ENCODE measurements at regions not wholly inside any gene's neighbourhood (a gene's known extent, or its start where the extent isn't known, plus 50 kb on each side); places are given as distances from the start of the nearest gene placed in this dataset.

DNA sequence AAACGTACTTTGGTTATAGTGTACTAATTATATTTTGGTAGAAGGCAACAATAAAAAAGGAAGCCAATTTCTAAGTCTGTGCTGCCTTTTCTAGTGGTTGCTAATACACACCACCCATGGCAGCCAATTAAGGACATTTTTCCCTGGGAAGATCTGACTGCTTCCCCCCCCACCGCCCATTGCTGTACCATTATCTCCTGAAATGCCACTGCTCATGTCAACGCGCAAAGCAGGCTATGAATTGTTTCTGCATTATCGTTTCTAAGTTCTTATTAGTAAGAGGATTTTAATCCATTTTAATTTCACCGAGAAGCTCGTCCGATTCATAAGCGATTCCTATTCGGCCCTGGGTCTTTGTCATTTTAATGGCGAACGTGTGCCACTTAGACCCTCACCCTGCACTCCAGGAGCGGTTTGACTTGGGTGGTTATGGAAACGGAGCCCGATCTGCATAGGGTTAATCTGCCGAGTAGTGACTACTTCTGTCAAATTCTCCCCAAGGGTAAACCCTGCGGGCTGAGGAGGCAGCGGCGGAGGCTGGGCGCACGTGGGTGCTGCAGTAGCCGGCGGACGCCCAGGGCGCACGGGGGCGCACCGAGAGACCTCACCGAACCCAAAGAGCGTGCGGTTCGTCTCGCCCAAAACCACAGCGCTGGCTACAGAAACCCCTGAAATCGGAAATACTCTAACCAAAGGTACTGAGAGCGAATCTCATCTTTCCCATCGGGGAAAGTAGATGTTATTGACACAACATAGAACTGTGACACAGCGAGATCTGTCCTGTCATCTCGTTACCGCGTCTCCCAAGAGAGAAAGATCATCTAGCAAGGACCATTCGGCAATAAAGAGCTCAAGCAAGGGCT, 55.8 kb upstream of the SHC3 start:
- DNase-seq = no peak

DNA sequence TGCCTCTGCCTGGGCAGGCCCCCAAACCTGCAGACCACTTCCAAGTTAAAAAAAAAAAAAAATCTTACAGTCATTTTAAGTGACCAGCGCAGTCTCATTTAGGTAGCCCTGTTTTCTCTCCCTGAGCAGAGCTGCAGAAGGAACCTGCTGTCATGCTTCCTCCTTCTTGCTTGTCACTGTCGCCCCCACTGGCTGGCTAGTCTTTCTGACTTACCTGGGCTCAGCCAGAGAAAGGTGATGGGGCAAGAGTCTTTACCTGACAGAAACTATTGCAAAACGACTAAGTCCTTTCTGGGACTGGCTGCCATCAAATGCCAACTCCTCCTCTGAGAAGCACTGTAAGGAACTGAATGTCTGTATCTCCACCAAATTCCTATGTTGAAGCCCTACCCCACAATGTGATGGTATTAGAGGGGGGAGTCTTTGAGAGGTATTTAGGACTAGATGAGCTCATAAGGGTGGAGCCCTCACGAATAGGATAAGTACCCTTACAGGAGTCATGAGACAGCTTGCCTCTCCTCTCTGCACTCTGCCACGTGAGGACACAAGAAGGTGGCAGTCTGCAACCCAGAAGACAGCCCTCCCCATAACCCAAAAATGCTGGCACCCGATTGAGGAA, 58.4 kb upstream of the SHC3 start:
- no peak for DNase-seq

DNA sequence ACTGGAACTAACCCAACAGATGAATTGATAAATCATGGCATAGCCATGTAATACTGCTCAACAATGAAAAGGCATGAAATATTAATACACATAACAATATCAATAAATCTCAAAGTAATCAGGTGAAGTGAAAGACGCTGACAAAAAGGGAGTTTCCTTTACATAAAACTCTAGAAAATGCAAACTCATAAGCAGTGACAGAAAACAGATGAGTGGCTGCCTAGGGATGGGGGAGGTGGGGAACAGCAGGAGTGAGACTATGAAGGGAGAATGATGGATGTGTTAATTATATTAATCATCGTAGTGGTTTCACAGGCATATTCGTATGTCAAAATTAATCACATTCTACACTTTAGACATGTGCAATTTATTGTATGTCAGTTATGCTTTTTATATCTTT, 59.8 kb upstream of the SHC3 start:
- no peak for DNase-seq

DNA sequence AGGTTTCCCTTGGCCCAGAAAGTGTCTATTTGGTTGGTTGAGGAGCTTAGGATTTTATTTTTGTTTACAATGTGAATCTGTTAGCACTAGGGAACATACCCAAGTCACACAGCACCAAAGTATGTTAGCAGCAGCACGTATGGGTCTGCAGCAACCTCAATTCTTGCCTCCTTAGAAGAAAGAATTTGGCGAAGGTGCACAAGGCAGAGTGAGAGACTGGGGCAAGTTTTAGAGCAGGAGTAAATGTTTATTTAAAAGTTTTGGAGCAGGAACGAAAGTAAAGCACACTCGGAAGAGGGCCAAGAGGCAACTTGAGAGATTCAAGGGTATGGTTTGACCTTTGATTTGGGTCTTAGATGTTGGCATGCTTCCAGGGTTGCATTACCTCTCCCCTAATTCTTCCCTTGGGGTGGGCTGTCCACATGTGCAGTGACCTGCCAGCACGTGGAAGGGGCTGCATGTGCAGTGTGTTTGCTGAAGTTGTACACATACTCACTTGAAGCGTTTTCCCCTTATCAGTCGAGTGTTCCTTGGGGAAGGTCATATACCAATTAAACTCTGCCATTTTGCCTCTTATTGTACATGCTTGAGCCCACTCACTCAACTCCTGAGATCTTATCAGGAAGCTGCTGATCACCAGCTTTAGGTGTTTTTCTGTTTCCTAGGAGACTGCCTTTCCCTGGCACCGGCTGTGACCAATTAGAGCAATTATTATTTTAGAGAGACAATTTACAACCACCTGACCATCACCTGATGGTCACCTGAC, 64.9 kb upstream of the SHC3 start:
- peak; percentile 44 for DNase-seq

DNA sequence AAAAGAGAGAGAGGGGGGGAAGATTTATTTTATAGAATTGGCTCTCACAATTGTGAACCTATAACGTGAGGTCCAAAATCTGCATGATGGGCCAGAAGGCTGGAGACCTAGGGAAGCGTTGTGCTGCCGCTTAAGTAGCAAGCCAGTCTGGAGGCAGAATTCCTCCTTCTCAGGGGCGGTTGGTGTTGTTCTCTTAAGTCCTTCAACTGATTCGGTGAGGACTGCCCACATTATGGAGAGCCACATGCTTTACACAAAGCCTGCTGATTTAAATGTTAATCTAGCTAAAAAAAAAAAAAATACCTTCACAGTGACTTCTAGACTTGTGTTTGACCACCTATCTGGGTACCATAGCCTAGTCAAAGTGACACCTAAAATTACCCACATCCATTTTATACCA, 64.2 kb upstream of the CKS2 start:
- no peak for DNase-seq

DNA sequence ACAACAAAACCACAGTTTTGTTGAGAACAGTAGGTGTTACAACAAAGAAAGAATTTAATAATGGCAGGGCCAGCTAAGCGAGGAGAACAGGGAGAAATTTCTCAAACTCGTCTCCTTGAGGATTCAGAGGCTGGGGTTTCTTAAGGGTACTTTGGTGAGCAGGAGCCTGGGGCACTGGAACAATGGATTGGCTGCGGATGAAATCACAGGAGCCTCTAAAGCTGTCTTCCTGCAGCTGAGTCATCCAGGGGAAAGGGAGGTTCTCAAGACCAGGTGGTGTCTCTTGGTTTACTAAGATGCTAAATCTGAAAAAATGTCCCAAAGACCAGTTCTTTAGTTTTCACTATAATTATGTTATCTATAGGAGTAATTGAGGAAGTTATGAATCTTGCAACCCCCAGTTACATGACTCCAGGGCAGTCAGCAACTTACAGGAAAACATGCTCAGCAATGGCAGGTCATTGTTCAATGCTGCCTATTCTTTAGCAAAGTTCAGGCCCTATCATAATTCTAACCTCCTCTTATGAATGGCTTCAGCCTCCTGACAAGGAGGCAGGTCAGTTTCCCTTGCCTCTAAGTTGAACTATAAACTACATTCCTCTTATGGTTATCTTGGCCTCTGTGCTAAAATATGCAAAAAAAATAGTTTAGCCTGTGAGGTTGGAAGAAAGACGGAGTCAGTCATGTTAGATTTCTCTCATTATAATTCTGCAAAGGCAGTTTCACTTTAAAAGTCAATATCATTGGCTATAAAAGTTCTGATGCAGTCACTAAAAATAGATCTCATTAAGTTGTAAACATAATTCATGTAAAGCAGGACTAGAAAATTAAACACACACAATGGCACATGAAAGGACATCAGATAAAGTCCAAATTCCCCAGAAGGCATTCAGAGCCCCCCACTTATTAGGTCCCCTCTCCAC, 63.3 kb upstream of the CKS2 start:
- DNase-seq = no peak

DNA sequence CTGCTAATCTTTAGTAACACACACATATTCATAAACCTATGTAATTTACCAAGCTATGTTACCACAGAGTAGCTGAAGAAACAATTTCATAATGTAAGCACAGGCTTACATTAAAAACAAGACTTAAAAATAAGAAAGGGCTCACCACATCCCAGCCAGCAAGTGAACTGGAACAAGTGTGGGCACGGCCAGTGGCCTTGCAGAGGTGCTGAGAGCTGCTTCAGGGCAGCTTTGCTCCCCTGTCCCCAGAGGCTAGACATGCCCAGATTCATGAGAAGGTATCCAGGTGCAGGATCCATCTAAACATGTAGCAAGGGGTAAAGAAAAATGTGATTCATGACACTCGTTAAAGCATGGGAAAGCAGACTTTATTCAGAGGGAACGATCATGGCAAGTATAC, 62.0 kb upstream of the CKS2 start:
- no peak for DNase-seq

DNA sequence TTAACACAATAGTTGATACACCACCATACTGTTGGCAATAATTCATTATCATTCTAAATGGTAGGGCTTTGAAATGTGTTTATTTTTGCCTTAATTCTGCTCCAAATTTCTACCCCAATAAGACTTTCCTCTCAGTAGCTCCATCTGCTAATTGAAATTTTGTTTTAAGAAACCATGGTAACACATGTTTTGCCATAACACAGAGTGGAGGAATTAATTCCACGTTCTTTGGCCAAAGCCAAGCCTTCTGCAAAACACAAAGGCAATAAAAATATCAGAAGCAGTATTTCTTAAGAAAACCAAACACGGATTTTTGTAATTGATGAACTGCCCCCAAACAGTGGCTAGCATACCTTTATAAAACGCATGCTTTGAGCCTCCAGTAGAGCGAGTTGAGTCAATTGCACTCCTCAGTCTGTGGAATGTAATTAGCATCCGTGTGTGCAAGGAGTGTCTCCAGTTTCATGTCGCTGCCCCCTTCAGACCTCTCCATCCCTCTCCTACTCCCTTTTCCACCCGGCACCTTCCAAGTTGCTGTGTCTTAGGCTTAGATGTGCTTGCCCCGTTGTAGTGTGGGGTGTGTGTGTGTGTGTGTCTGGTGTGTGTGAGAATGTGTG, 58.2 kb upstream of the CKS2 start:
- no peak for DNase-seq

DNA sequence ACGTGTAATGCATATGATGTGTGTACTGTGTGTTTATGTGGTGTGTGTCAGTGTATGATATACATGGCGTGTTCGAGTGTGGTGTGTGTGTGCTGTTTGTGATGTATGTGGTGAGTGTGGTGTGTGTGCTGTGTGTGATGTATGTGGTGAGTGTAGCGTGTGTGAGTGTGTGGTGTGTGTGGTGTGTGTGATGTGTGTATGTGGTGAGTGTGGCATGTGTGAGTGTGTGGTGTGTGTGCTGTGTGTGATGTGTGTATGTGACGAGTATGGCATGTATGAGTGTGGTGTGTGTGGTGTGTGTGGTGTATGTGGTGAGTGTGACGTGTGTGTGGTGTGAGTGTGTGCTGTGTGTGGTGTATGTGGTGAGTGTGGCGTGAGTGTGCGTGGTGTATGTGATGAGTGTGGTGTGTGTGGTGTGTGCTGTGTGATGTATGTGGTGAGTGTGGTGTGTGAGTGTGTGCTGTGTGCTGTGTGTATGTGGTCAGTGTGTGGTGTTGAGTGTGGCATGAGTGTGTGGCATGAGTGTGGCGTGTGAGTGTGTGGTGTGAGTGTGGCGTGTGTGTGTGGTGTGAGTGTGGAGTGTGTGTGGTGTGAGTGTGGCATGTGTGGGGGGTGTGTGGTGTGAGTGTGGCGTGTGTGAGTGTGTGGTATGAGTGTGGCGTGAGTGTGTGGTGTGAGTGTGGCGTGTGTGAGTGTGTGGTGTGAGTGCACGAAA, 56.8 kb upstream of the CKS2 start:
- DNase-seq = no peak

DNA sequence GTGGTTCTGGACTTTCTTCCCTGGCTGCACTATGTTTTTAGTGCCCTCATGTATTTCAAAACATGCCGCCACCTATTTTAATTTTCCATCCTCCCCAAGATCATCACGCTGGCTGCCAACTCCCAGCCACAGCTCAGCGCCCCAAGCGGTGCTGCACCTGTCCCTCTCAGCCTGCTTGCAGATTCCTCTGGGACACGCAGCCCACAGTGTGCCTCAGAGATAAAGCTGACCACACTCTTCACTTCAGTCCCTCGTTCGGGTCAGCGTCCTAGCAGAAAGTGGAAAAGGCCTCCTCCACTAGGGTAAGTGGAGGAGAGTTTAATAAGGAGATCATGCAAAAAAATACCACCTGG, 56.2 kb upstream of the CKS2 start:
- no peak for DNase-seq

DNA sequence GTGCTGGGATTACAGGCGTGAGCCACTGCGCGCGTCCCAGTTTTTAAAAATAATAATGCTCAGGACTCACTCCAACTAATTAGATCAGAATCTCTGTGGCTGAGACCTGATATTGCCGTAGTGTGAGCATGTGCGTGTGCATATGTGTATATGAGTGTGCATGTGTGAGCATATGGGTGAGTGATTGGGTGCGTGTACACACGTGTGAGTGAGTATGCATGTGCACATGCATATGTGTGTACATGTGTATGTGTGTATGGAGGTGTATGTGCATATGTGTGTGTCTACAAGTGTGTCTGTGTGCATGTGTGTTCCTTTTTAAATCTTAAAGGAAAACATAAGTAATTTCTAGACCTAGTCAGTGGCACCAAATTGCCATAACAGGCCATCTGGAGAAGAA, 54.8 kb upstream of the CKS2 start:
- DNase-seq = no peak

DNA sequence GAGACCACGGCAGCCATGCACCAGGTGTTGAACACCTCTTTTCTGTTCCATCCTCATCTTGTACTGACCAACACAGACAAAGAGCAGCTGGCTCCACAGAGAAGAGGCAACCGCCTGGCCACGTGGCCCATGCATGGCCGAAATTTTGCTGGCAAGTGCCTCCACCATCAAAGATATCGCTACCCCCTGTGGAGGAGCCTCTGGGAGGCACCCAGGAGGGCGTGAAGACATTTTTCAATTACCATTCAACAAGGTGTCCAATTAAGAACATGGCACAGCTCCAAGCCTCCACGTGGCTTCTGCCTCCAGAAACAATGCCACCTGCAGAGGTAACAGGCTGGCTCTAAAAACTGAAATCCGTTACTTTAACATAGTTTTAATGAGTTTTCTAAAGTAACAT, 54.4 kb upstream of the CKS2 start:
- DNase-seq = peak; percentile 54

DNA sequence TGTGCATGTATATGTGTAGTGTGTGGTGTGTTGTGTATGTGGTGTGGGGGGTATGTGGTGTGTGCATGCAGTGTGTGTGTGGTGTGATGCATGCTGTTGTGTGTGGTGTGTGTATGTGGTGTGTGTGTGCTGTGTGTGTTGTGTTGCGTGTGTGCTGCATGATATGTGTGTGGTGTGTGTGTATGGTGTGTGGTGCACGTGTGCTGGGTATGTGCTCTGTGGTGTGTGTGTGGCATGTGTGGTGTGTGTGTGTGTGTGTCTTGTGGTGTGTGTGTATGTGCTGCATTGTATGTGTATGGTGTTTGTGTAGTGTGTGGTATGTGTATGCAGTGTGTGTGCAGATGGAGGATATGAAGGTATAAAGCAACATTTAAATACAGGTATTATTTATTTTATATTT, 50.5 kb upstream of the CKS2 start:
- no peak for DNase-seq
